ENCODE measurements at regions not wholly inside any gene's neighbourhood (a gene's known extent, or its start where the extent isn't known, plus 50 kb on each side); places are given as distances from the start of the nearest gene placed in this dataset.

DNA sequence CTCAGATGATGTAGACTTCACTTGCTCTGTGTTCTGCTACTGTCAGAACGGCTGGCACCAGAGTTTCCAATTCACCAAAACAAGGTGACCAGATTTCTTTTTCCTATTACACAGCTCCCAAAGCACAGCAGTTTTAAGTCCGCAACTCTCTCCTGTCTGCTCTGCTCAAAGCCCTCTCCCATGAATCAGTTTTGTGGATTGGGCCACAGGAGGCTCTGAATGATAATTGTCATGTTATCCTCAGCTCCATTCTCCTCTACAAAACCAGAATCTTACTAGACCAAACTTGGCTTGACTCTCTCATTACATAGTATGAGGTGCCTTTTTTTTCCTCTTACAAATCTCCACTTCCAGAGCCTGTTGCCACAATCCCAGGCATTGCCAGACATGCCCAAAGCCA, 223.5 kb downstream of the SNX13 start:
- TF ChIP-seq, protein P1, sequence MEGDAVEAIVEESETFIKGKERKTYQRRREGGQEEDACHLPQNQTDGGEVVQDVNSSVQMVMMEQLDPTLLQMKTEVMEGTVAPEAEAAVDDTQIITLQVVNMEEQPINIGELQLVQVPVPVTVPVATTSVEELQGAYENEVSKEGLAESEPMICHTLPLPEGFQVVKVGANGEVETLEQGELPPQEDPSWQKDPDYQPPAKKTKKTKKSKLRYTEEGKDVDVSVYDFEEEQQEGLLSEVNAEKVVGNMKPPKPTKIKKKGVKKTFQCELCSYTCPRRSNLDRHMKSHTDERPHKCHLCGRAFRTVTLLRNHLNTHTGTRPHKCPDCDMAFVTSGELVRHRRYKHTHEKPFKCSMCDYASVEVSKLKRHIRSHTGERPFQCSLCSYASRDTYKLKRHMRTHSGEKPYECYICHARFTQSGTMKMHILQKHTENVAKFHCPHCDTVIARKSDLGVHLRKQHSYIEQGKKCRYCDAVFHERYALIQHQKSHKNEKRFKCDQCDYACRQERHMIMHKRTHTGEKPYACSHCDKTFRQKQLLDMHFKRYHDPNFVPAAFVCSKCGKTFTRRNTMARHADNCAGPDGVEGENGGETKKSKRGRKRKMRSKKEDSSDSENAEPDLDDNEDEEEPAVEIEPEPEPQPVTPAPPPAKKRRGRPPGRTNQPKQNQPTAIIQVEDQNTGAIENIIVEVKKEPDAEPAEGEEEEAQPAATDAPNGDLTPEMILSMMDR (IDR thresholded peaks at IDR 0.05), result no peak
- no peak for TF ChIP-seq POLR2A (IDR thresholded peaks at IDR 0.05)

Data from breast epithelium (tissue), 3 donors.